Activated naive CD8-positive, alpha-beta T cell treated with anti-CD3 and anti-CD28 coated beads for 36 hours (primary cell): ENCODE measurements at regions not wholly inside any gene's neighbourhood (a gene's known extent, or its start where the extent isn't known, plus 50 kb on each side); places are given as distances from the start of the nearest gene placed in this dataset.

ENCODE experiments used
- DNase-seq: peaks from one replicate; pipeline ENCODE4 v3.0.0; 2021
- H3K27ac Mint-ChIP-seq: one replicate; pipeline ENCODE4 v1.8.0; 2022; ENCODE audit warnings: mild to moderate bottlenecking, moderate library complexity, mixed read lengths
- H3K27me3 Mint-ChIP-seq: one replicate; pipeline ENCODE4 v1.8.0; 2022; ENCODE audit warnings: mild to moderate bottlenecking, mixed read lengths
- H3K36me3 Mint-ChIP-seq: one replicate; pipeline ENCODE4 v1.8.0; 2021; ENCODE audit warnings: mild to moderate bottlenecking, mixed read lengths
- H3K4me1 Mint-ChIP-seq: one replicate; pipeline ENCODE4 v1.8.0; 2021; ENCODE audit warnings: mixed read lengths
- H3K4me3 Mint-ChIP-seq: one replicate; pipeline ENCODE4 v1.8.0; 2022; ENCODE audit warnings: mild to moderate bottlenecking, moderate library complexity, mixed read lengths
- H3K9me3 Mint-ChIP-seq: one replicate; pipeline ENCODE4 v1.8.0; 2022; ENCODE audit warnings: mixed read lengths

GRCh38 chr3:31232055-31233025, 300.4 kb upstream of the STT3B start:
- H3K27ac Mint-ChIP-seq: peak overlapping the region; percentile 51
- DNase-seq: no peak
- H3K36me3 Mint-ChIP-seq: peaks cover 13% of the 10 kb centered on the region
- H3K27me3 Mint-ChIP-seq: no peaks in the 10 kb centered on the region
- H3K9me3 Mint-ChIP-seq: peaks cover 4% of the 10 kb centered on the region
- H3K4me1 Mint-ChIP-seq: peaks cover 53% of the 10 kb centered on the region
- no peak overlapping the region for H3K4me3 Mint-ChIP-seq

- DNase-seq: no peak
- peaks cover 3% of the 10 kb centered on the region for H3K36me3 Mint-ChIP-seq
- no peaks in the 10 kb centered on the region for H3K27me3 Mint-ChIP-seq
- no peaks in the 10 kb centered on the region for H3K9me3 Mint-ChIP-seq
- H3K4me3 Mint-ChIP-seq: no peak overlapping the region
- peaks cover 49% of the 10 kb centered on the region for H3K4me1 Mint-ChIP-seq
- H3K27ac Mint-ChIP-seq: no peak overlapping the region
Observed at GRCh38 chr3:31234145-31234544, 298.6 kb upstream of the STT3B start.

- DNase-seq: no peak
- Mint-ChIP-seq H3K4me1 (peaks cover 44% of the 10 kb centered on the region), H3K4me3 (no peak overlapping the region), H3K36me3 (peaks cover 2% of the 10 kb centered on the region), H3K27me3 (no peaks in the 10 kb centered on the region), H3K9me3 (no peaks in the 10 kb centered on the region), H3K27ac (no peak overlapping the region)
Observed at GRCh38 chr3:31235062-31235700, 297.5 kb upstream of the STT3B start.

GRCh38 chr3:31237887-31238286, 294.8 kb upstream of the STT3B start:
- H3K36me3 Mint-ChIP-seq: no peaks in the 10 kb centered on the region

GRCh38 chr3:31240013-31240412, 292.7 kb upstream of the STT3B start:
- peaks cover 35% of the 10 kb centered on the region for H3K4me1 Mint-ChIP-seq
- DNase-seq: no peak

More at GRCh38 chr3:31237887-31238286, 294.8 kb upstream of the STT3B start:
- no peak for DNase-seq
- Mint-ChIP-seq H3K27me3 (no peaks in the 10 kb centered on the region), H3K27ac (no peak overlapping the region), H3K9me3 (no peaks in the 10 kb centered on the region), H3K4me1 (peaks cover 37% of the 10 kb centered on the region), H3K4me3 (no peak overlapping the region)

GRCh38 chr3:31240466-31240865, 292.3 kb upstream of the STT3B start:
- no peaks in the 10 kb centered on the region for H3K36me3 Mint-ChIP-seq
- no peaks in the 10 kb centered on the region for H3K9me3 Mint-ChIP-seq
- no peak overlapping the region for H3K4me3 Mint-ChIP-seq
- H3K4me1 Mint-ChIP-seq: peaks cover 35% of the 10 kb centered on the region
- H3K27me3 Mint-ChIP-seq: no peaks in the 10 kb centered on the region
- H3K27ac Mint-ChIP-seq: no peak overlapping the region
- no peak for DNase-seq

More at GRCh38 chr3:31240013-31240412, 292.7 kb upstream of the STT3B start:
- Mint-ChIP-seq H3K36me3 (no peaks in the 10 kb centered on the region), H3K9me3 (no peaks in the 10 kb centered on the region), H3K27ac (no peak overlapping the region), H3K4me3 (no peak overlapping the region), H3K27me3 (no peaks in the 10 kb centered on the region)

GRCh38 chr3:31240874-31241273, 291.9 kb upstream of the STT3B start:
- Mint-ChIP-seq H3K4me3 (no peak overlapping the region), H3K27ac (no peak overlapping the region), H3K27me3 (no peaks in the 10 kb centered on the region), H3K9me3 (no peaks in the 10 kb centered on the region), H3K4me1 (peaks cover 35% of the 10 kb centered on the region), H3K36me3 (no peaks in the 10 kb centered on the region)
- DNase-seq: no peak

- Mint-ChIP-seq H3K27ac (peak overlapping the region; percentile 68), H3K27me3 (no peaks in the 10 kb centered on the region), H3K4me3 (no peak overlapping the region), H3K9me3 (no peaks in the 10 kb centered on the region), H3K36me3 (no peaks in the 10 kb centered on the region), H3K4me1 (peaks cover 35% of the 10 kb centered on the region)
- DNase-seq: no peak
Observed at GRCh38 chr3:31241533-31241932, 291.2 kb upstream of the STT3B start.

GRCh38 chr3:31242026-31242960, 290.4 kb upstream of the STT3B start:
- Mint-ChIP-seq H3K27me3 (no peaks in the 10 kb centered on the region), H3K4me3 (peak overlapping the region; percentile 18), H3K9me3 (no peaks in the 10 kb centered on the region), H3K36me3 (no peaks in the 10 kb centered on the region), H3K27ac (peak overlapping the region; percentile 76), H3K4me1 (peaks cover 35% of the 10 kb centered on the region)
- DNase-seq: no peak

GRCh38 chr3:31244929-31245817, 287.6 kb upstream of the STT3B start:
- no peaks in the 10 kb centered on the region for H3K9me3 Mint-ChIP-seq
- no peaks in the 10 kb centered on the region for H3K27me3 Mint-ChIP-seq
- peaks cover 51% of the 10 kb centered on the region for H3K4me1 Mint-ChIP-seq
- DNase-seq: no peak
- H3K36me3 Mint-ChIP-seq: no peaks in the 10 kb centered on the region
- H3K4me3 Mint-ChIP-seq: no peak overlapping the region
- H3K27ac Mint-ChIP-seq: no peak overlapping the region

GRCh38 chr3:31246293-31247062, 286.2 kb upstream of the STT3B start:
- peaks cover 4% of the 10 kb centered on the region for H3K36me3 Mint-ChIP-seq
- peaks cover 2% of the 10 kb centered on the region for H3K9me3 Mint-ChIP-seq
- H3K4me3 Mint-ChIP-seq: no peak overlapping the region
- H3K27ac Mint-ChIP-seq: no peak overlapping the region
- no peaks in the 10 kb centered on the region for H3K27me3 Mint-ChIP-seq
- H3K4me1 Mint-ChIP-seq: peaks cover 49% of the 10 kb centered on the region
- DNase-seq: no peak

- Mint-ChIP-seq H3K36me3 (peaks cover 4% of the 10 kb centered on the region), H3K27me3 (no peaks in the 10 kb centered on the region), H3K4me3 (no peak overlapping the region), H3K9me3 (peaks cover 2% of the 10 kb centered on the region), H3K4me1 (peaks cover 47% of the 10 kb centered on the region), H3K27ac (peak overlapping the region; percentile 8)
- no peak for DNase-seq
Observed at GRCh38 chr3:31247063-31247447, 285.7 kb upstream of the STT3B start.

- DNase-seq: peak; percentile 45
- peak overlapping the region; percentile 80 for H3K27ac Mint-ChIP-seq
- H3K27me3 Mint-ChIP-seq: no peaks in the 10 kb centered on the region
- peaks cover 4% of the 10 kb centered on the region for H3K36me3 Mint-ChIP-seq
- H3K9me3 Mint-ChIP-seq: peaks cover 2% of the 10 kb centered on the region
- H3K4me1 Mint-ChIP-seq: peaks cover 53% of the 10 kb centered on the region
- no peak overlapping the region for H3K4me3 Mint-ChIP-seq
Observed at GRCh38 chr3:31247850-31248562, 284.7 kb upstream of the STT3B start.
